H1 (cell line): ENCODE measurements at regions not wholly inside any gene's neighbourhood (a gene's known extent, or its start where the extent isn't known, plus 50 kb on each side); places are given as distances from the start of the nearest gene placed in this dataset.

ENCODE experiments used
- CTCF ChIA-PET: fragments of 300-600 bp; sonication (Branson Sonifier 250); formaldehyde crosslinking; loops from one replicate; lab custom pipeline; 2021; ENCODE audit not compliant: partially characterized antibody; lab: Charles Lee
- POLR2A ChIA-PET: fragments of 300-600 bp; sonication (Branson Sonifier 250); formaldehyde crosslinking; loops from one replicate; lab custom pipeline; 2021; ENCODE audit warnings: inconsistent platforms; ENCODE audit not compliant: partially characterized antibody; lab: Charles Lee
- DNase-seq, 2 experiments: peaks; one replicate each; pipeline versions ENCODE4 v3.0.0 to v3.0.0-alpha.2; 2010 to 2022; ENCODE audit warnings: low spot score in 2 of 2, low read depth in 1 of 2, mixed read lengths in 1 of 2
- FAIRE-seq: peaks from 2 replicates; lab custom pipeline; 2011; peaks lifted over from hg19 to GRCh38; lab: Jason Lieb, UNC
- H2AFZ ChIP-seq: 2 replicates; pipeline ENCODE4 v1.8.1; 2012; ENCODE audit warnings: low read length, inconsistent platforms
- H2AK5ac ChIP-seq: 2 replicates; pipeline ENCODE4 v1.6.1; 2013; ENCODE audit warnings: low read depth, low read length
- H2BK120ac ChIP-seq: replicated peaks from 2 replicates; pipeline ENCODE3; 2013; ENCODE audit warnings: low read depth, low read length, inconsistent platforms
- H2BK12ac ChIP-seq: 2 replicates; pipeline ENCODE4 v1.6.1; 2013; ENCODE audit warnings: low read depth, low read length
- H2BK15ac ChIP-seq: 2 replicates; pipeline ENCODE4 v1.6.1; 2013; ENCODE audit warnings: low read length
- H2BK20ac ChIP-seq: 2 replicates; pipeline ENCODE4 v1.6.1; 2013; ENCODE audit warnings: low read length
- H2BK5ac ChIP-seq: 2 replicates; pipeline ENCODE4 v1.6.1; 2013; ENCODE audit warnings: low read depth, low read length
- H3K14ac ChIP-seq: 2 replicates; pipeline ENCODE4 v1.6.1; 2013; ENCODE audit warnings: inconsistent platforms; ENCODE audit not compliant: insufficient read length
- H3K18ac ChIP-seq: 2 replicates; pipeline ENCODE4 v1.6.1; 2013; ENCODE audit warnings: low read length; ENCODE audit errors: extremely low read depth
- H3K23ac ChIP-seq: 2 replicates; pipeline ENCODE4 v1.6.1; 2013; ENCODE audit warnings: inconsistent platforms; ENCODE audit not compliant: insufficient read length
- H3K23me2 ChIP-seq: 2 replicates; pipeline ENCODE4 v1.6.1; 2013; ENCODE audit warnings: low read depth, low read length
- H3K27ac ChIP-seq: 2 replicates; pipeline ENCODE4 v1.6.1; 2011; ENCODE audit warnings: low read depth, low read length, inconsistent platforms
- H3K27me3 ChIP-seq, 4 experiments: replicated peaks in 1 of 4; 1 replicate in 1 of 4; 2 replicates in 3 of 4; pipeline versions ENCODE4 v1.6.1 to v1.8.1; 2011 to 2013; ENCODE audit warnings: low read length in 3 of 4, mild to moderate bottlenecking in 3 of 4, inconsistent platforms in 2 of 4, mixed read lengths in 2 of 4, moderate library complexity in 1 of 4; ENCODE audit not compliant: control insufficient read depth in 3 of 4, insufficient read depth in 3 of 4; ENCODE audit errors: extremely low read depth in 1 of 4
- H3K36me3 ChIP-seq, 4 experiments: 2 replicates each; pipeline versions ENCODE4 v1.6.1 to v1.8.1; 2011 to 2013; ENCODE audit warnings: mild to moderate bottlenecking in 4 of 4, low read length in 3 of 4, moderate library complexity in 2 of 4, control low read depth in 1 of 4, inconsistent platforms in 1 of 4; ENCODE audit not compliant: insufficient read depth in 4 of 4, control insufficient read depth in 2 of 4
- H3K4ac ChIP-seq: replicated peaks from 2 replicates; pipeline ENCODE3; 2013; ENCODE audit warnings: low read length, low read depth, mixed read lengths, inconsistent platforms; ENCODE audit not compliant: insufficient read length
- H3K4me1 ChIP-seq, 4 experiments: replicated peaks in 1 of 4; 1 replicate in 1 of 4; 2 replicates in 3 of 4; pipeline versions ENCODE4 v1.6.1 to v1.8.1; 2011 to 2013; ENCODE audit warnings: low read length in 3 of 4, inconsistent platforms in 2 of 4, mixed read lengths in 1 of 4; ENCODE audit not compliant: insufficient read depth in 4 of 4, control insufficient read depth in 3 of 4
- H3K4me2 ChIP-seq, 2 experiments: 2 replicates each; pipeline versions ENCODE4 v1.6.1 to v1.8.1; 2011 to 2013; ENCODE audit warnings: low read depth in 2 of 2, low read length in 2 of 2, control low read depth in 1 of 2, inconsistent platforms in 1 of 2, mild to moderate bottlenecking in 1 of 2; ENCODE audit not compliant: insufficient read depth in 1 of 2
- H3K4me3 ChIP-seq, 4 experiments: fragments of 200-600, 300-600 bp in 1 of 4; sonication (generic), shearing (Covaris generic), sonication (Bioruptor Twin) in 1 of 4; 2 replicates each; pipeline versions ENCODE4 v1.5.1 to v1.8.1; 2011 to 2016; ENCODE audit warnings: low read length in 4 of 4, low read depth in 3 of 4, control low read depth in 2 of 4, inconsistent platforms in 2 of 4, mild to moderate bottlenecking in 2 of 4, mixed read lengths in 1 of 4, moderate library complexity in 1 of 4; ENCODE audit not compliant: insufficient read depth in 2 of 4; ENCODE audit errors: extremely low read depth in 1 of 4
- H3K56ac ChIP-seq: replicated peaks from 2 replicates; pipeline ENCODE3; 2013; ENCODE audit warnings: low read depth, mild to moderate bottlenecking, mixed read lengths, low read length, inconsistent platforms; ENCODE audit not compliant: insufficient read length
- H3K79me1 ChIP-seq: 2 replicates; pipeline ENCODE4 v1.6.1; 2013; ENCODE audit warnings: low read depth, low read length, control low read depth
- H3K79me2 ChIP-seq, 2 experiments: 2 replicates each; pipeline versions ENCODE4 v1.6.1 to v1.8.1; 2012 to 2013; ENCODE audit warnings: low read length in 2 of 2, mild to moderate bottlenecking in 2 of 2, inconsistent platforms in 1 of 2; ENCODE audit not compliant: insufficient read depth in 2 of 2, control insufficient read depth in 1 of 2
- H3K9ac ChIP-seq, 4 experiments: replicated peaks in 1 of 4; 1 replicate in 1 of 4; 2 replicates in 3 of 4; pipeline versions ENCODE4 v1.6.1 to v1.8.1; 2011 to 2013; ENCODE audit warnings: low read depth in 3 of 4, low read length in 3 of 4, control low read depth in 2 of 4, mild to moderate bottlenecking in 2 of 4, moderate library complexity in 2 of 4, inconsistent platforms in 1 of 4; ENCODE audit errors: extremely low read depth in 1 of 4
- H3K9me3 ChIP-seq, 2 experiments: 2 replicates each; pipeline versions ENCODE4 v1.6.1 to v1.8.1; 2012 to 2013; ENCODE audit warnings: mild to moderate bottlenecking in 2 of 2, moderate library complexity in 2 of 2, control low read depth in 1 of 2, inconsistent platforms in 1 of 2, low read depth in 1 of 2, low read length in 1 of 2, mixed read lengths in 1 of 2; ENCODE audit not compliant: insufficient read depth in 2 of 2
- H4K20me1 ChIP-seq, 2 experiments: replicated peaks in 1 of 2; 2 replicates each; pipeline versions ENCODE3 to v1.8.1; 2011 to 2013; ENCODE audit warnings: inconsistent platforms in 2 of 2, low read length in 2 of 2, mild to moderate bottlenecking in 1 of 2; ENCODE audit not compliant: insufficient read depth in 2 of 2, control insufficient read depth in 1 of 2
- H4K5ac ChIP-seq: 2 replicates; pipeline ENCODE4 v1.6.1; 2013; ENCODE audit warnings: low read length, low read depth, mixed read lengths, inconsistent platforms; ENCODE audit not compliant: insufficient read length
- H4K8ac ChIP-seq: 2 replicates; pipeline ENCODE4 v1.8.0; 2013; ENCODE audit warnings: mild to moderate bottlenecking, moderate library complexity, low read length, inconsistent platforms; ENCODE audit not compliant: insufficient read depth; ENCODE audit errors: extremely low read depth
- H4K91ac ChIP-seq: replicated peaks from 2 replicates; pipeline ENCODE3; 2013; ENCODE audit warnings: low read length, mixed read lengths, inconsistent platforms; ENCODE audit not compliant: insufficient read length
- CTBP2 ChIP-seq: IDR thresholded peaks from 2 replicates; pipeline ENCODE4 v1.7.0; 2011; ENCODE audit warnings: borderline replicate concordance, mild to moderate bottlenecking, moderate library complexity, mixed read lengths, low read length; ENCODE audit not compliant: insufficient read depth, insufficient read length
- RNF2 ChIP-seq: fragments of 200-900, 300-1000 bp; sonication (generic); IDR thresholded peaks from 2 replicates; pipeline ENCODE4 v1.7.1; 2016; ENCODE audit warnings: borderline replicate concordance, low read depth, mild to moderate bottlenecking, antibody characterized with exemption, low read length; ENCODE audit not compliant: poor library complexity, severe bottlenecking; ENCODE audit errors: missing control alignments
- SP2 ChIP-seq: IDR thresholded peaks from 2 replicates; pipeline ENCODE4 v1.6.1; 2012; ENCODE audit warnings: mild to moderate bottlenecking, low read length, inconsistent platforms
- TAF7 ChIP-seq: optimal IDR thresholded peaks from 2 replicates; pipeline ENCODE3; 2011; ENCODE audit warnings: low read depth, mild to moderate bottlenecking, inconsistent platforms, low read length, moderate library complexity, borderline replicate concordance
- ZNF274 ChIP-seq: IDR thresholded peaks from 2 replicates; pipeline ENCODE4 v1.7.0; 2012; ENCODE audit warnings: low read length, borderline replicate concordance; ENCODE audit errors: extremely low read depth
- WGBS, 2 experiments: shearing (Covaris generic) in 1 of 2; methylation state at CpG; one replicate each; pipeline versions ENCODE4 v1.1.6 to v1.1.7; 2013 to 2015; ENCODE audit warnings: low lambda C conversion rate in 2 of 2, mixed read lengths in 2 of 2, inconsistent platforms in 1 of 2, low coverage in 1 of 2, missing lambda C conversion rate in 1 of 2; ENCODE audit not compliant: insufficient replicate concordance in 2 of 2, insufficient coverage in 1 of 2, insufficient read length in 1 of 2; ENCODE audit errors: extremely low coverage in 1 of 2, missing lambda C conversion rate in 1 of 2; 5-methylcytosine and 5-hydroxymethylcytosine counted together
- TF ChIP-seq, protein P1 (sequence below): IDR thresholded peaks from 2 replicates; pipeline ENCODE4 v1.6.1; 2012; ENCODE audit warnings: inconsistent platforms
- TF ChIP-seq, protein P2 (sequence below): IDR thresholded peaks from 2 replicates; pipeline ENCODE4 v1.6.1; 2011; ENCODE audit warnings: low read depth, mild to moderate bottlenecking, low read length; ENCODE audit not compliant: insufficient read depth

DNA sequence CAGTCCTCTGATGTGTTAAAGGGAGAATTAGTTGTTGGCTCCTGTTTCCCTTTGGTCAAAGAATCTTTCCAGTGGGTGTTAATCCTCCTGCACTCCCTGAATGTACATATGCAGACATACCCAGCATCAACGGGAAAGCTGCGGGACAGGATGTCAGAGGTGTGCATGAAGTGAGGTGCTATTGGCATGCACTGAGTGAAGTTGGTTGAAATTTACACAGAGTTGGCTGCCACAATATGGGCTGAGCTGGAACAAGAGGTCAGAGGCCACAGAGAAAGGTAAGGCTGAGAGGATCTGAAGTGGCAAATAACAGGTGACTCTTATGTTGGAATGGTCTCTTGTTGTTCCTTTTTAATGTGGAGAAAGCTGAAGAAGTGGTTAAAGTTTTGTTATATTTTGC, 82.7 kb upstream of the AKIRIN2 start:
- H2BK20ac ChIP-seq: no peak overlapping the region
- H3K18ac ChIP-seq: no peak overlapping the region
- H3K4me3 ChIP-seq: no peak overlapping the region
- H3K23ac ChIP-seq: no peak overlapping the region
- no peak overlapping the region for H2BK5ac ChIP-seq
- no peak overlapping the region for H2AK5ac ChIP-seq
- no peaks in the 10 kb centered on the region for H3K23me2 ChIP-seq
- H3K4me2 ChIP-seq: no peak overlapping the region
- H2BK15ac ChIP-seq: no peak overlapping the region
- peaks cover 0 to 12% (median 3%) of the 10 kb centered on the region in 4 experiments; a peak in 3 of 7 replicates for H3K4me1 ChIP-seq
- POLR2A ChIA-PET: interaction anchor here (0.5 to 1.3 kb wide), 2 partner anchors 83 to 1054 kb away, joined by 3 to 4 read pairs; partner anchors contain the start of gene AKIRIN2
- no peak overlapping the region for H2BK120ac ChIP-seq
- no peak overlapping the region for H3K56ac ChIP-seq
- no peaks in the 10 kb centered on the region for H3K9me3 ChIP-seq
- no peaks in the 10 kb centered on the region for H3K36me3 ChIP-seq
- H3K4ac ChIP-seq: no peak overlapping the region
- H3K27me3 ChIP-seq: no peaks in the 10 kb centered on the region
- FAIRE-seq: no peak
- no peak overlapping the region for H2BK12ac ChIP-seq
- H4K20me1 ChIP-seq: no peaks in the 10 kb centered on the region
- no peaks in the 10 kb centered on the region for H3K79me1 ChIP-seq
- no peak overlapping the region for H3K27ac ChIP-seq
- WGBS, 2 experiments: 95% methylated on average over 2 of the region's 2 CpGs; no CpG with 5 or more reads in 1 of the 2 experiments
- no peak overlapping the region for H3K14ac ChIP-seq
- TF ChIP-seq, protein P1, sequence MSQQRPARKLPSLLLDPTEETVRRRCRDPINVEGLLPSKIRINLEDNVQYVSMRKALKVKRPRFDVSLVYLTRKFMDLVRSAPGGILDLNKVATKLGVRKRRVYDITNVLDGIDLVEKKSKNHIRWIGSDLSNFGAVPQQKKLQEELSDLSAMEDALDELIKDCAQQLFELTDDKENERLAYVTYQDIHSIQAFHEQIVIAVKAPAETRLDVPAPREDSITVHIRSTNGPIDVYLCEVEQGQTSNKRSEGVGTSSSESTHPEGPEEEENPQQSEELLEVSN: no peak
- no peak for TF ChIP-seq ZNF274
- no peak for TF ChIP-seq TAF7
- no peak for TF ChIP-seq SP2
- no peak for TF ChIP-seq RNF2
- no peak for TF ChIP-seq CTBP2
- TF ChIP-seq, protein P2, sequence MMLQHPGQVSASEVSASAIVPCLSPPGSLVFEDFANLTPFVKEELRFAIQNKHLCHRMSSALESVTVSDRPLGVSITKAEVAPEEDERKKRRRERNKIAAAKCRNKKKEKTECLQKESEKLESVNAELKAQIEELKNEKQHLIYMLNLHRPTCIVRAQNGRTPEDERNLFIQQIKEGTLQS: no peak
- CTCF ChIA-PET: interaction anchor here (1.1 kb wide), 1 partner anchor 1114 kb away, joined by 3 read pairs; no protein-coding TSS in a partner anchor
- H4K91ac ChIP-seq: no peak overlapping the region
- DNase-seq: no peak
- H4K8ac ChIP-seq: no peak overlapping the region
- H3K9ac ChIP-seq: no peak overlapping the region
- H4K5ac ChIP-seq: no peak overlapping the region
- no peaks in the 10 kb centered on the region for H3K79me2 ChIP-seq
- no peak overlapping the region for H2AFZ ChIP-seq
